Gastroesophageal sphincter (tissue), 2 donors: ENCODE measurements at regions not wholly inside any gene's neighbourhood (a gene's known extent, or its start where the extent isn't known, plus 50 kb on each side); places are given as distances from the start of the nearest gene placed in this dataset.

Source experiments
- EP300 ChIP-seq: sonication (generic); formaldehyde crosslinking; IDR thresholded peaks from one replicate; pipeline ENCODE4 v1.6.1; 2017; ENCODE audit warnings: antibody characterized with exemption, mild to moderate bottlenecking
- POLR2AphosphoS5 ChIP-seq: sonication (generic); formaldehyde crosslinking; IDR thresholded peaks from one replicate; pipeline ENCODE4 v1.6.1; 2017; ENCODE audit warnings: antibody characterized with exemption

DNA sequence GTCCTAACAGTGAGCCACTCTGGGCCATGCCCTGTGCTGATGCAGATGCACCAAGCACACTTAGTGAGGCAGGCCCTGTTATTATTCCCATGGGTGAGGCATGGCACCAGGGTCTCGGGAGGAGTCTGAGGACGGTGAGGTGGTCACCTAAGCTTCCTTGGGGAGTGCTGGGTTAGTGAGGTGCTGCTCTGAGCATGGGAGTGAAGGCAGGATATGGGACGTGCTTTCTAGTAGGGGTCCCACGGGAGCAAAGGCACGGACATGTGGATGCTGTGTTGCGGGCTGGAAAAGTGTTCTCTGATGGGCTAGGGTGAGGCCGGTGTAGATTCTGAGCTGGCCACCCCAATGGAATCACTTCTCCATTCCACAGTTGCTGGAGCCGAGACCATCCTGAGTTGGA is 77.5 kb upstream of the CSF3R start:
- TF ChIP-seq POLR2AphosphoS5, result no peak
- no peak for TF ChIP-seq EP300
